Neural cell (in vitro differentiated cells): ENCODE measurements at regions not wholly inside any gene's neighbourhood (a gene's known extent, or its start where the extent isn't known, plus 50 kb on each side); places are given as distances from the start of the nearest gene placed in this dataset.

ENCODE experiments used
- H2AFZ ChIP-seq: fragments of 200-600, 300-800 bp; sonication (generic), shearing (Covaris generic); 2 replicates; pipeline ENCODE4 v1.6.0; 2014; ENCODE audit warnings: low read depth, mild to moderate bottlenecking, antibody characterized with exemption, low read length, moderate library complexity
- H3F3A ChIP-seq: fragments of 200-600 bp; shearing (Covaris generic); 2 replicates; pipeline ENCODE4 v1.6.1; 2016; ENCODE audit warnings: mild to moderate bottlenecking, moderate library complexity, mixed read lengths, antibody characterized with exemption, low read length; ENCODE audit not compliant: insufficient read depth, poor library complexity, severe bottlenecking
- H3K27ac ChIP-seq: fragments of 200-600, 300-800 bp; sonication (generic), shearing (Covaris generic); 2 replicates; pipeline ENCODE4 v1.5.1; 2014; ENCODE audit warnings: mild to moderate bottlenecking, low read length, moderate library complexity
- H3K27me3 ChIP-seq: fragments of 300-800, 200-600 bp; sonication (generic), shearing (Covaris generic); 2 replicates; pipeline ENCODE4 v1.6.0; 2014; ENCODE audit warnings: mild to moderate bottlenecking, low read depth, low read length, moderate library complexity; ENCODE audit not compliant: insufficient read depth
- H3K36me3 ChIP-seq: fragments of 300-800, 200-600 bp; sonication (generic), shearing (Covaris generic); 2 replicates; pipeline ENCODE4 v1.5.1; 2014; ENCODE audit warnings: mild to moderate bottlenecking, antibody characterized with exemption, low read length, moderate library complexity; ENCODE audit not compliant: insufficient read depth
- H3K4me2 ChIP-seq: fragments of 300-800, 200-600 bp; sonication (generic), shearing (Covaris generic); 2 replicates; pipeline ENCODE4 v1.6.0; 2014; ENCODE audit warnings: mild to moderate bottlenecking, low read length
- H3K4me3 ChIP-seq: fragments of 300-800, 200-600 bp; sonication (generic), shearing (Covaris generic); 2 replicates; pipeline ENCODE4 v1.5.1; 2014; ENCODE audit warnings: mild to moderate bottlenecking, low read length, moderate library complexity
- H3K79me2 ChIP-seq: fragments of 200-600 bp; shearing (Covaris generic); replicated peaks from 2 replicates; pipeline ENCODE4 v1.6.0; 2014; ENCODE audit warnings: mild to moderate bottlenecking, low read length, moderate library complexity; ENCODE audit not compliant: insufficient read depth
- H3K9ac ChIP-seq: fragments of 300-800, 200-600 bp; sonication (generic), shearing (Covaris generic); 2 replicates; pipeline ENCODE4 v1.6.1; 2016; ENCODE audit warnings: mild to moderate bottlenecking, low read length, mixed read lengths
- H3K9me2 ChIP-seq: fragments of 200-600 bp; shearing (Covaris generic); 2 replicates; pipeline ENCODE4 v1.6.1; 2016; ENCODE audit warnings: mild to moderate bottlenecking, low read length, mixed read lengths; ENCODE audit not compliant: insufficient read depth
- H3K9me3 ChIP-seq: fragments of 200-600, 300-800 bp; sonication (generic), shearing (Covaris generic); 2 replicates; pipeline ENCODE4 v1.6.1; 2016; ENCODE audit warnings: mild to moderate bottlenecking, mixed run types, low read length, moderate library complexity, mixed read lengths
- H4K20me1 ChIP-seq: fragments of 200-600 bp; shearing (Covaris generic); 2 replicates; pipeline ENCODE4 v1.6.1; 2016; ENCODE audit warnings: mild to moderate bottlenecking, mixed run types; ENCODE audit not compliant: insufficient read depth
- EP300 ChIP-seq: fragments of 450-650 bp; conservative IDR thresholded peaks from 2 replicates; pipeline ENCODE4 v1.6.1; 2014; ENCODE audit warnings: antibody characterized with exemption, mild to moderate bottlenecking, moderate library complexity; ENCODE audit not compliant: poor library complexity, severe bottlenecking
- EZH2 ChIP-seq: fragments of 200-600, 300-800 bp; shearing (Covaris generic), sonication (generic); IDR thresholded peaks from 2 replicates; pipeline ENCODE4 v1.6.1; 2014; ENCODE audit warnings: antibody characterized with exemption, low read length, borderline replicate concordance, mild to moderate bottlenecking; ENCODE audit not compliant: insufficient read depth, poor library complexity, severe bottlenecking
- MXI1 ChIP-seq: fragments of 450-650 bp; conservative IDR thresholded peaks from 2 replicates; pipeline ENCODE4 v1.6.1; 2014; ENCODE audit warnings: antibody characterized with exemption, mild to moderate bottlenecking; ENCODE audit not compliant: poor library complexity, severe bottlenecking
- POLR2AphosphoS5 ChIP-seq: IDR thresholded peaks from 2 replicates; pipeline ENCODE4 v1.6.1; 2012
- RAD21 ChIP-seq: fragments of 450-650 bp; conservative IDR thresholded peaks from 2 replicates; pipeline ENCODE4 v1.6.1; 2014; ENCODE audit warnings: antibody characterized with exemption, mild to moderate bottlenecking, moderate library complexity
- SMC3 ChIP-seq: fragments of 450-650 bp; conservative IDR thresholded peaks from 2 replicates; pipeline ENCODE4 v1.6.1; 2014; ENCODE audit warnings: antibody characterized with exemption, mild to moderate bottlenecking, moderate library complexity; ENCODE audit not compliant: poor library complexity
- TAF1 ChIP-seq: IDR thresholded peaks from 2 replicates; pipeline ENCODE4 v1.6.1; 2012; ENCODE audit warnings: low read depth
- TF ChIP-seq, protein P1 (sequence below): IDR thresholded peaks from 2 replicates; pipeline ENCODE4 v1.6.1; 2012; ENCODE audit warnings: borderline replicate concordance
- TF ChIP-seq, protein P2 (sequence below): fragments of 450-650 bp; IDR thresholded peaks from 2 replicates; pipeline ENCODE4 v1.5.1; 2014; ENCODE audit warnings: antibody characterized with exemption, mild to moderate bottlenecking, moderate library complexity; ENCODE audit not compliant: poor library complexity, severe bottlenecking

DNA sequence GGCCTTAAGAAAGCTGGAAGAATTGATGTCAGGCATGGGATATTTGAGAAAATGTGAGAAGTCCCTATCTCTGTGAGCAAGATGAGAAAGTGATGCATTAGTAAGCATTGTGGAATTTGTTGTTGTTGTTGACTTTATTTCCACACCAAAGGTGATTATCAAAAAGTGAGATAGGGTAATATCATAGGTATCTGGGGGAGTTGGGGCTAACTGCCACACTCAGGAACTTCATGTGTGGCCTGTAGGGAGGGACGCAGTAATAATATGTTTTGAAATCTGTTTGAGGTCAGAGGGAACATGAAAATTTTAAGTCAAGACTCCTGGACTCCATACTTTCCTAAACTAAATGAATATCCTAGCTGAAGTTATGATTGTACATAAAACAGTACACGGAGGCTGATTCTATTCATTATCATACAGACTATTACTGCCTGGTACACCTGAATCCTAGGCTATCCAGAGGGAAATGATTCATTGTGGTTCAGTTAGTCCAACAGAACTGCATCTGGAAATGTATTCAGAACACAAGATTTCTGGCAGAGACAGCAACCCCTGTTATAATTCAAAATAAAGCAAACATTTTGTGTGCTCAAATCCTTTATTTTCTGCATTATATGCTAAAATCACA is 304.8 kb downstream of the CPS1 start:
- Histone ChIP-seq H4K20me1 (no peaks in the 10 kb centered on the region), H3K36me3 (no peaks in the 10 kb centered on the region), H3K27ac (no peak overlapping the region), H3K9ac (no peak overlapping the region), H3K79me2 (no peaks in the 10 kb centered on the region), H3K9me2 (no peaks in the 10 kb centered on the region), H3K4me3 (no peak overlapping the region), H3K27me3 (no peaks in the 10 kb centered on the region), H3K4me2 (no peak overlapping the region), H2AFZ (no peak overlapping the region), H3F3A (no peaks in the 10 kb centered on the region), H3K9me3 (no peaks in the 10 kb centered on the region)
- TF ChIP-seq EP300 = no peak
- TF ChIP-seq SMC3 = no peak
- TF ChIP-seq, protein P1, sequence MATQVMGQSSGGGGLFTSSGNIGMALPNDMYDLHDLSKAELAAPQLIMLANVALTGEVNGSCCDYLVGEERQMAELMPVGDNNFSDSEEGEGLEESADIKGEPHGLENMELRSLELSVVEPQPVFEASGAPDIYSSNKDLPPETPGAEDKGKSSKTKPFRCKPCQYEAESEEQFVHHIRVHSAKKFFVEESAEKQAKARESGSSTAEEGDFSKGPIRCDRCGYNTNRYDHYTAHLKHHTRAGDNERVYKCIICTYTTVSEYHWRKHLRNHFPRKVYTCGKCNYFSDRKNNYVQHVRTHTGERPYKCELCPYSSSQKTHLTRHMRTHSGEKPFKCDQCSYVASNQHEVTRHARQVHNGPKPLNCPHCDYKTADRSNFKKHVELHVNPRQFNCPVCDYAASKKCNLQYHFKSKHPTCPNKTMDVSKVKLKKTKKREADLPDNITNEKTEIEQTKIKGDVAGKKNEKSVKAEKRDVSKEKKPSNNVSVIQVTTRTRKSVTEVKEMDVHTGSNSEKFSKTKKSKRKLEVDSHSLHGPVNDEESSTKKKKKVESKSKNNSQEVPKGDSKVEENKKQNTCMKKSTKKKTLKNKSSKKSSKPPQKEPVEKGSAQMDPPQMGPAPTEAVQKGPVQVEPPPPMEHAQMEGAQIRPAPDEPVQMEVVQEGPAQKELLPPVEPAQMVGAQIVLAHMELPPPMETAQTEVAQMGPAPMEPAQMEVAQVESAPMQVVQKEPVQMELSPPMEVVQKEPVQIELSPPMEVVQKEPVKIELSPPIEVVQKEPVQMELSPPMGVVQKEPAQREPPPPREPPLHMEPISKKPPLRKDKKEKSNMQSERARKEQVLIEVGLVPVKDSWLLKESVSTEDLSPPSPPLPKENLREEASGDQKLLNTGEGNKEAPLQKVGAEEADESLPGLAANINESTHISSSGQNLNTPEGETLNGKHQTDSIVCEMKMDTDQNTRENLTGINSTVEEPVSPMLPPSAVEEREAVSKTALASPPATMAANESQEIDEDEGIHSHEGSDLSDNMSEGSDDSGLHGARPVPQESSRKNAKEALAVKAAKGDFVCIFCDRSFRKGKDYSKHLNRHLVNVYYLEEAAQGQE = no peak
- TF ChIP-seq TAF1 = no peak
- no peak for TF ChIP-seq MXI1
- TF ChIP-seq RAD21 = no peak
- TF ChIP-seq, protein P2, sequence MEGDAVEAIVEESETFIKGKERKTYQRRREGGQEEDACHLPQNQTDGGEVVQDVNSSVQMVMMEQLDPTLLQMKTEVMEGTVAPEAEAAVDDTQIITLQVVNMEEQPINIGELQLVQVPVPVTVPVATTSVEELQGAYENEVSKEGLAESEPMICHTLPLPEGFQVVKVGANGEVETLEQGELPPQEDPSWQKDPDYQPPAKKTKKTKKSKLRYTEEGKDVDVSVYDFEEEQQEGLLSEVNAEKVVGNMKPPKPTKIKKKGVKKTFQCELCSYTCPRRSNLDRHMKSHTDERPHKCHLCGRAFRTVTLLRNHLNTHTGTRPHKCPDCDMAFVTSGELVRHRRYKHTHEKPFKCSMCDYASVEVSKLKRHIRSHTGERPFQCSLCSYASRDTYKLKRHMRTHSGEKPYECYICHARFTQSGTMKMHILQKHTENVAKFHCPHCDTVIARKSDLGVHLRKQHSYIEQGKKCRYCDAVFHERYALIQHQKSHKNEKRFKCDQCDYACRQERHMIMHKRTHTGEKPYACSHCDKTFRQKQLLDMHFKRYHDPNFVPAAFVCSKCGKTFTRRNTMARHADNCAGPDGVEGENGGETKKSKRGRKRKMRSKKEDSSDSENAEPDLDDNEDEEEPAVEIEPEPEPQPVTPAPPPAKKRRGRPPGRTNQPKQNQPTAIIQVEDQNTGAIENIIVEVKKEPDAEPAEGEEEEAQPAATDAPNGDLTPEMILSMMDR = no peak
- TF ChIP-seq POLR2AphosphoS5 = no peak
- TF ChIP-seq EZH2 = no peak

DNA sequence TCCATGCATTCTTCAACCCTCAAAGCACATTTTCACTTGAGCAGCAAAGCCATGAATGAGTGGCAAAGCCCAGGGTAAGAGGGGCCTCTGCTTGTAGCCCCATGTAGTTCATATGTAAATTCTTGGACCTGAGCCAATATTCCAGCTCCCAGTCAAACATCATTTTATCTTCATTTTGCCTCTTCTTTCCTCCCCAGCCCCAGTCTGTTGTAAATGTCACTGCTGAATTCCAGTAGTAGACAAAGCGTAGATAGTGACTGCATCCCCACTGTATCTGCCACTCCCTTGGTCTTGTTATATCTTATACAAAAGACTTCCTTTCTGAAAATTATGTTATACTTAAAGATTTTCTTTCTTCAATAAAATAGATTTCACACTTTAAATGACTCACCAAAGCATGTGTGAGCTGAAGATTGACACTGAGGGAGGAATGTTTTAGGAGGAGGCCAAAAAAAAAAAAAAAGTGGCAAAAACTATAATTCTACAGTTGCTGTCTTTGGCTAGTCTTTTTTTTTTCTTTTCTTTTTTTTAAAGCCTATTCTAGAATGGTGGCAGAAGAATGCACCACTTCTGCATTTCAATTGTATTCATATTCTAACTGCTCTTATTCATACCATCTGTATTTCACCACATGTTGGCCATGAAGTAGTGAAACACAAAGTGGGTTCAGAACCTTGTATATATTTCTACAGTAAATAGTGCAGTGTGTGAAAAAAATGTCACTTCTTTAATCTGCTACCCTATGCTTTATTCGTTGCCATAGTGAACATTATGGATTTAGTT is 306.1 kb downstream of the CPS1 start:
- no peak overlapping the region for H3K4me2 ChIP-seq
- no peak for TF ChIP-seq TAF1
- no peak for TF ChIP-seq MXI1
- TF ChIP-seq SMC3 = no peak
- TF ChIP-seq, protein P2 = no peak
- no peak for TF ChIP-seq EP300
- TF ChIP-seq, protein P1 = no peak
- no peak for TF ChIP-seq EZH2
- TF ChIP-seq POLR2AphosphoS5 = no peak
- no peak for TF ChIP-seq RAD21

More for the DNA sequence above, 306.1 kb downstream of the CPS1 start:
- Histone ChIP-seq H3F3A (no peaks in the 10 kb centered on the region), H4K20me1 (no peaks in the 10 kb centered on the region), H3K9me2 (no peaks in the 10 kb centered on the region), H2AFZ (no peak overlapping the region), H3K79me2 (no peaks in the 10 kb centered on the region), H3K9me3 (no peaks in the 10 kb centered on the region), H3K9ac (no peak overlapping the region), H3K27me3 (no peaks in the 10 kb centered on the region), H3K4me3 (no peak overlapping the region), H3K27ac (no peak overlapping the region), H3K36me3 (no peaks in the 10 kb centered on the region)
